Fibroblast of villous mesenchyme (primary cell): ENCODE measurements at regions not wholly inside any gene's neighbourhood (a gene's known extent, or its start where the extent isn't known, plus 50 kb on each side); places are given as distances from the start of the nearest gene placed in this dataset.

Source experiments
- DNase-seq: peaks from one replicate; pipeline ENCODE4 v3.0.0-alpha.2; 2010; ENCODE audit warnings: low read depth
- H3K4me3 ChIP-seq: 2 replicates; pipeline ENCODE4 v1.5.1; 2011; ENCODE audit warnings: low read depth, mild to moderate bottlenecking, low read length
- CTCF ChIP-seq: IDR thresholded peaks from 2 replicates; pipeline ENCODE4 v1.5.1; 2012; ENCODE audit warnings: low read depth, mild to moderate bottlenecking, low read length; ENCODE audit not compliant: insufficient read depth

- peak overlapping the region; percentile 23 for H3K4me3 ChIP-seq
- no peak for TF ChIP-seq CTCF
- peak; percentile 93 for DNase-seq
Observed at GRCh38 chr4:56757821-56758411, 63.6 kb downstream of the SPINK2 start.

GRCh38 chr4:56757261-56757746 is 64.2 kb downstream of the SPINK2 start:
- DNase-seq = peak; percentile 80
- TF ChIP-seq CTCF = no peak

GRCh38 chr4:56755901-56756300 is 65.6 kb downstream of the SPINK2 start:
- H3K4me3 ChIP-seq = no peak overlapping the region
- DNase-seq = peak; percentile 67
- no peak for TF ChIP-seq CTCF

More at GRCh38 chr4:56757261-56757746, 64.2 kb downstream of the SPINK2 start:
- H3K4me3 ChIP-seq = no peak overlapping the region

GRCh38 chr4:56752985-56753384 is 68.5 kb downstream of the SPINK2 start:
- no peak overlapping the region for H3K4me3 ChIP-seq
- no peak for DNase-seq
- no peak for TF ChIP-seq CTCF

- TF ChIP-seq CTCF = no peak
- no peak for DNase-seq
- no peak overlapping the region for H3K4me3 ChIP-seq
Observed at GRCh38 chr4:56750231-56750630, 69.1 kb upstream of the HOPX start.

GRCh38 chr4:56748271-56748670 is 67.2 kb upstream of the HOPX start:
- H3K4me3 ChIP-seq = no peak overlapping the region
- no peak for TF ChIP-seq CTCF
- no peak for DNase-seq

- no peak for DNase-seq
- TF ChIP-seq CTCF = no peak
- no peak overlapping the region for H3K4me3 ChIP-seq
Observed at GRCh38 chr4:56746639-56747038, 65.5 kb upstream of the HOPX start.
